Astrocyte (in vitro differentiated cells and primary cell): ENCODE measurements at regions not wholly inside any gene's neighbourhood (a gene's known extent, or its start where the extent isn't known, plus 50 kb on each side); places are given as distances from the start of the nearest gene placed in this dataset.

Experiments used
- DNase-seq: peaks from one replicate; pipeline ENCODE4 v3.0.0-alpha.2; 2010; ENCODE audit warnings: low read depth
- FAIRE-seq: peaks from 2 replicates; lab custom pipeline; 2011; peaks lifted over from hg19 to GRCh38; lab: Jason Lieb, UNC
- H2AFZ ChIP-seq: 2 replicates; pipeline ENCODE4 v1.6.0; 2012; ENCODE audit warnings: low read depth, low read length, inconsistent platforms
- H3K27ac ChIP-seq: 2 replicates; pipeline ENCODE4 v1.5.1; 2011; ENCODE audit warnings: low read depth, low read length, inconsistent platforms
- H3K27me3 ChIP-seq: 2 replicates; pipeline ENCODE4 v1.6.0; 2011; ENCODE audit warnings: low read length, inconsistent platforms; ENCODE audit not compliant: insufficient read depth
- H3K36me3 ChIP-seq: 2 replicates; pipeline ENCODE4 v1.5.1; 2011; ENCODE audit warnings: low read length, inconsistent platforms; ENCODE audit not compliant: insufficient read depth
- H3K4me1 ChIP-seq: 2 replicates; pipeline ENCODE4 v1.5.1; 2011; ENCODE audit warnings: low read length, inconsistent platforms; ENCODE audit not compliant: insufficient read depth
- H3K4me2 ChIP-seq: 2 replicates; pipeline ENCODE4 v1.6.0; 2012; ENCODE audit warnings: low read length, inconsistent platforms
- H3K4me3 ChIP-seq: 2 replicates; pipeline ENCODE4 v1.5.1; 2011; ENCODE audit warnings: low read depth, mild to moderate bottlenecking, low read length, inconsistent platforms; ENCODE audit not compliant: insufficient read depth
- H3K79me2 ChIP-seq: 2 replicates; pipeline ENCODE4 v1.6.0; 2012; ENCODE audit warnings: mild to moderate bottlenecking, low read length, inconsistent platforms; ENCODE audit not compliant: insufficient read depth
- H3K9ac ChIP-seq: 2 replicates; pipeline ENCODE4 v1.6.0; 2012; ENCODE audit warnings: mild to moderate bottlenecking, low read length, inconsistent platforms
- H3K9me3 ChIP-seq: 2 replicates; pipeline ENCODE4 v1.5.1; 2012; ENCODE audit warnings: low read depth, mild to moderate bottlenecking, low read length, inconsistent platforms; ENCODE audit not compliant: insufficient read depth
- H4K20me1 ChIP-seq: 2 replicates; pipeline ENCODE4 v1.6.0; 2012; ENCODE audit warnings: low read length, inconsistent platforms; ENCODE audit not compliant: insufficient read depth
- H3K27ac Mint-ChIP-seq: one replicate; pipeline ENCODE4 v1.8.0; 2021; ENCODE audit warnings: mild to moderate bottlenecking, mixed read lengths; ENCODE audit not compliant: unreplicated experiment
- H3K27me3 Mint-ChIP-seq: one replicate; pipeline ENCODE4 v1.8.0; 2021; ENCODE audit warnings: low read depth, mixed read lengths; ENCODE audit not compliant: unreplicated experiment
- H3K36me3 Mint-ChIP-seq: one replicate; pipeline ENCODE4 v1.8.0; 2021; ENCODE audit warnings: low read depth, mixed read lengths; ENCODE audit not compliant: unreplicated experiment
- H3K4me1 Mint-ChIP-seq: one replicate; pipeline ENCODE4 v1.8.0; 2021; ENCODE audit warnings: low read depth, mixed read lengths; ENCODE audit not compliant: unreplicated experiment
- H3K4me3 Mint-ChIP-seq: one replicate; pipeline ENCODE4 v1.8.0; 2021; ENCODE audit warnings: mild to moderate bottlenecking, moderate library complexity, mixed read lengths; ENCODE audit not compliant: unreplicated experiment
- H3K9me3 Mint-ChIP-seq: one replicate; pipeline ENCODE4 v1.8.0; 2021; ENCODE audit warnings: mild to moderate bottlenecking, mixed read lengths; ENCODE audit not compliant: unreplicated experiment
- EZH2 ChIP-seq: IDR thresholded peaks from 2 replicates; pipeline ENCODE4 v1.6.1; 2012; ENCODE audit warnings: mild to moderate bottlenecking, low read length, inconsistent platforms; ENCODE audit not compliant: insufficient read depth
- TF ChIP-seq, protein P1 (sequence below): IDR thresholded peaks from 2 replicates; pipeline ENCODE4 v1.5.1; 2011; ENCODE audit warnings: low read depth, mild to moderate bottlenecking, inconsistent platforms, low read length, moderate library complexity; ENCODE audit not compliant: insufficient read depth

DNA sequence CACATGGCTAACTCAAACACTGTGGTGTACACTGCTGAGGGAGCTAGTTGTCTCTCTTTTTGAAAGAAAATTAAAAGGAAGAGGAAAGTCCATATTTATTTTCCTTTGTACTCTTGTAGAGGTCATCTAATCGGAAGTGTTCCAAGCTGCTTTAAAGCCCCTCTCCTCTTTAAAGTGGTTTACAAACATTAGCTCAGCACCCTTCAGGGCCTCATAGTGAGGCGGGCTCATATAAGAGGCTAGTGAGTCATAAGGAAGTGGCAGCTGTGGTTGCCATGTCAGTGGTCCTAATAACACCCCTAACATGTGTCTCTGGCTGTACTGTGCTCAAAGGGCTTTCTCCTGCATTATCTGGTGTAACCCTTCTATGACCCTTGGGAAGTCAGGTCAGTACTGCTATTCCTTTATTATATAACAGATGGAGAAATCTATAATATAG, 104.4 kb upstream of the SERBP1 start:
- H3K27ac Mint-ChIP-seq: peak overlapping the region; percentile 43
- Histone ChIP-seq H3K4me2 (no peak overlapping the region), H4K20me1 (no peaks in the 10 kb centered on the region), H3K79me2 (no peaks in the 10 kb centered on the region), H3K27me3 (no peaks in the 10 kb centered on the region), H3K36me3 (no peaks in the 10 kb centered on the region), H3K4me3 (no peak overlapping the region), H3K4me1 (peaks cover 6% of the 10 kb centered on the region), H3K9me3 (no peaks in the 10 kb centered on the region), H2AFZ (no peak overlapping the region), H3K27ac (no peak overlapping the region), H3K9ac (no peak overlapping the region)
- H3K36me3 Mint-ChIP-seq: no peaks in the 10 kb centered on the region
- no peak overlapping the region for H3K4me3 Mint-ChIP-seq
- no peak for TF ChIP-seq EZH2
- TF ChIP-seq, protein P1, sequence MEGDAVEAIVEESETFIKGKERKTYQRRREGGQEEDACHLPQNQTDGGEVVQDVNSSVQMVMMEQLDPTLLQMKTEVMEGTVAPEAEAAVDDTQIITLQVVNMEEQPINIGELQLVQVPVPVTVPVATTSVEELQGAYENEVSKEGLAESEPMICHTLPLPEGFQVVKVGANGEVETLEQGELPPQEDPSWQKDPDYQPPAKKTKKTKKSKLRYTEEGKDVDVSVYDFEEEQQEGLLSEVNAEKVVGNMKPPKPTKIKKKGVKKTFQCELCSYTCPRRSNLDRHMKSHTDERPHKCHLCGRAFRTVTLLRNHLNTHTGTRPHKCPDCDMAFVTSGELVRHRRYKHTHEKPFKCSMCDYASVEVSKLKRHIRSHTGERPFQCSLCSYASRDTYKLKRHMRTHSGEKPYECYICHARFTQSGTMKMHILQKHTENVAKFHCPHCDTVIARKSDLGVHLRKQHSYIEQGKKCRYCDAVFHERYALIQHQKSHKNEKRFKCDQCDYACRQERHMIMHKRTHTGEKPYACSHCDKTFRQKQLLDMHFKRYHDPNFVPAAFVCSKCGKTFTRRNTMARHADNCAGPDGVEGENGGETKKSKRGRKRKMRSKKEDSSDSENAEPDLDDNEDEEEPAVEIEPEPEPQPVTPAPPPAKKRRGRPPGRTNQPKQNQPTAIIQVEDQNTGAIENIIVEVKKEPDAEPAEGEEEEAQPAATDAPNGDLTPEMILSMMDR: no peak
- DNase-seq (peak; percentile 56), FAIRE-seq (no peak)
- H3K27me3 Mint-ChIP-seq: no peaks in the 10 kb centered on the region
- peaks cover 1% of the 10 kb centered on the region for H3K9me3 Mint-ChIP-seq
- H3K4me1 Mint-ChIP-seq: peaks cover 12% of the 10 kb centered on the region

DNA sequence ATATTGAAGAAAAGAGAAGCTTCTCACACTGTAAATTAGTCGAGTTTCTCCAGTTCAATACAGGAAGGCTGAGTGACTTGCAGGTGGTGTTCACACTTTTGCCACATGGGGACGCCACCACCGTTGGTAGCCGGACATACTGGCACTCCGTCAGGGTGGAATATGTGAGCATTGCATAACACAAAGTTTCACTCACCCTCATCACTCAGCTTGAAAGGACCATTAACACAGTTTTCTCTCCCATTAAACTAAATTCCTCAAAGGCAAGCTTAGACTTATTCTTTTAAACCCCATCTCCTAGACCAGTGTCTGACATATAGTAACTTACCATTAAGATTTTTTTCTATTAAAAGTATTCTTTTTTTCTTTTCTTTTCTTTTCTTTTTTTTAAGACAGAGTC, 105.3 kb upstream of the SERBP1 start:
- Mint-ChIP-seq H3K9me3 (peaks cover 1% of the 10 kb centered on the region), H3K36me3 (no peaks in the 10 kb centered on the region), H3K4me1 (peaks cover 12% of the 10 kb centered on the region), H3K4me3 (no peak overlapping the region), H3K27me3 (no peaks in the 10 kb centered on the region), H3K27ac (no peak overlapping the region)
- Histone ChIP-seq H3K4me1 (peaks cover 7% of the 10 kb centered on the region), H3K4me2 (no peak overlapping the region), H3K4me3 (no peak overlapping the region), H3K9me3 (no peaks in the 10 kb centered on the region), H3K27me3 (no peaks in the 10 kb centered on the region), H3K9ac (no peak overlapping the region), H2AFZ (no peak overlapping the region), H4K20me1 (no peaks in the 10 kb centered on the region), H3K79me2 (no peaks in the 10 kb centered on the region), H3K27ac (no peak overlapping the region), H3K36me3 (no peaks in the 10 kb centered on the region)
- TF ChIP-seq EZH2: no peak
- TF ChIP-seq, protein P1: peak; percentile 99
- no peak for FAIRE-seq
- DNase-seq: peak; percentile 71

DNA sequence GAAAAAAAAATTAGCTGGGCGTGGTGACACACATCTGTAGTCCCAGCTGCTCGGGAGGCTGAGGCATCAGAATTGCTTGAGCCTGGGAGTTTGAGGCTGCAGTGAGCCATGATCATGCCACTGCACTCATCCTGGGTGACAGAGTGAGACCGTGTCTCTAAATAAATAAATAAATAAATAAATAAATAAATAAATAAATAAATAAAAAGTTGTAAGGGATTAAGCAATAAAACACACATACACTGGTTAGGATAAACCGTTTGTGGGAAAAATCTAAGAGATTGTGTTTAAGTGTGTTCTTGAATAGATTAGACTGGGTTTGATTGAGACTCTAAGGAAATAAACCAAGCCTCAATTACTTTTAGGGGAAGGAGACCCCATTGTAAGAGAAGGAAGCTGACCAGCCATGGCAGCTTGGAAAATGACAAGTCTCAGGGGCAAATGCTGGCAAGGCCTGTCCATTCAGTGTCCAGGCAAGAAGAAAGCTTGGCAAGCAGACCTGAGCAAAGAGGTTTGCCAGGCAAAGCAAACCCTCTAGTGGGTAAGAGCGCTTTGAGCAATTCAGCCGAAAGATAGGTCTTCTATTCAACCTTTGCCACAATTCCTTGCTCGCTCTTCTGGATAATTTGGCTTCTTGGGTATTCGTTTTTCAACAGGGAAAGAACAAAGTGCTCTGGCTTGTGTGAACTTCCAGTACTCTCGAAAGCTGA, 106.9 kb upstream of the SERBP1 start:
- H3K27me3 Mint-ChIP-seq: no peaks in the 10 kb centered on the region
- Histone ChIP-seq H3K27me3 (no peaks in the 10 kb centered on the region), H3K4me2 (no peak overlapping the region), H3K4me1 (peaks cover 9% of the 10 kb centered on the region), H3K9ac (no peak overlapping the region), H4K20me1 (no peaks in the 10 kb centered on the region), H3K79me2 (no peaks in the 10 kb centered on the region), H3K4me3 (no peak overlapping the region), H3K9me3 (no peaks in the 10 kb centered on the region), H2AFZ (no peak overlapping the region), H3K36me3 (no peaks in the 10 kb centered on the region), H3K27ac (no peak overlapping the region)
- FAIRE-seq: no peak
- peaks cover 1% of the 10 kb centered on the region for H3K9me3 Mint-ChIP-seq
- H3K36me3 Mint-ChIP-seq: no peaks in the 10 kb centered on the region
- peaks cover 14% of the 10 kb centered on the region for H3K4me1 Mint-ChIP-seq
- H3K4me3 Mint-ChIP-seq: no peak overlapping the region
- H3K27ac Mint-ChIP-seq: no peak overlapping the region
- no peak for TF ChIP-seq EZH2
- TF ChIP-seq, protein P1: no peak
- no peak for DNase-seq
